OCI-LY3 (cell line): ENCODE measurements at regions not wholly inside any gene's neighbourhood (a gene's known extent, or its start where the extent isn't known, plus 50 kb on each side); places are given as distances from the start of the nearest gene placed in this dataset.

Experiments used
- EZH2phosphoT487 ChIP-seq: fragments of 200-600 bp; shearing (Covaris generic); IDR thresholded peaks from 2 replicates; pipeline ENCODE4 v1.6.1; 2018; ENCODE audit warnings: antibody characterized with exemption, mixed run types, low read depth
- TF ChIP-seq, protein P1 (sequence below): fragments of 200-600, 300-600 bp; sonication (generic); IDR thresholded peaks from 2 replicates; pipeline ENCODE4 v1.5.1; 2014; ENCODE audit warnings: antibody characterized with exemption, low read length, low read depth

DNA sequence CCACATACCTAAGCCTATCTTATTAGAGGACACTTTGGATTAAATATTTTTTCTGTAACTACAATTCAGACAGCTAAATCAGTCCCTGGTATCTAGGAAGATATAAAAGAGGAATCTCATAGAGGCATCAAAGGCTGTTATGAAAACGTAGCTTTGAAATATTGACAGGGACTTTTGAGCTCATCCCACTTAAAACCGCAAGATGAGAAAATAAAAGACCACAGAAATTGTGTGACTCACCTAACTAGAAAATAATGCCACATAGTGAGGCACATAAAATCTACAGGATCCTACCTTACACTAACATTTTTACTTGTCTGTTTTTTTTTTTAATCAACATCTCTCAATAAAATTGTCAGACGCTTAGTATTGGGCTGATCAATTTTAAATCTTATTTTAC lies 686.5 kb upstream of the COX7C start:
- TF ChIP-seq, protein P1, sequence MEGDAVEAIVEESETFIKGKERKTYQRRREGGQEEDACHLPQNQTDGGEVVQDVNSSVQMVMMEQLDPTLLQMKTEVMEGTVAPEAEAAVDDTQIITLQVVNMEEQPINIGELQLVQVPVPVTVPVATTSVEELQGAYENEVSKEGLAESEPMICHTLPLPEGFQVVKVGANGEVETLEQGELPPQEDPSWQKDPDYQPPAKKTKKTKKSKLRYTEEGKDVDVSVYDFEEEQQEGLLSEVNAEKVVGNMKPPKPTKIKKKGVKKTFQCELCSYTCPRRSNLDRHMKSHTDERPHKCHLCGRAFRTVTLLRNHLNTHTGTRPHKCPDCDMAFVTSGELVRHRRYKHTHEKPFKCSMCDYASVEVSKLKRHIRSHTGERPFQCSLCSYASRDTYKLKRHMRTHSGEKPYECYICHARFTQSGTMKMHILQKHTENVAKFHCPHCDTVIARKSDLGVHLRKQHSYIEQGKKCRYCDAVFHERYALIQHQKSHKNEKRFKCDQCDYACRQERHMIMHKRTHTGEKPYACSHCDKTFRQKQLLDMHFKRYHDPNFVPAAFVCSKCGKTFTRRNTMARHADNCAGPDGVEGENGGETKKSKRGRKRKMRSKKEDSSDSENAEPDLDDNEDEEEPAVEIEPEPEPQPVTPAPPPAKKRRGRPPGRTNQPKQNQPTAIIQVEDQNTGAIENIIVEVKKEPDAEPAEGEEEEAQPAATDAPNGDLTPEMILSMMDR, result no peak
- TF ChIP-seq EZH2phosphoT487, result no peak
